ENCODE measurements at regions not wholly inside any gene's neighbourhood (a gene's known extent, or its start where the extent isn't known, plus 50 kb on each side); places are given as distances from the start of the nearest gene placed in this dataset.

DNA sequence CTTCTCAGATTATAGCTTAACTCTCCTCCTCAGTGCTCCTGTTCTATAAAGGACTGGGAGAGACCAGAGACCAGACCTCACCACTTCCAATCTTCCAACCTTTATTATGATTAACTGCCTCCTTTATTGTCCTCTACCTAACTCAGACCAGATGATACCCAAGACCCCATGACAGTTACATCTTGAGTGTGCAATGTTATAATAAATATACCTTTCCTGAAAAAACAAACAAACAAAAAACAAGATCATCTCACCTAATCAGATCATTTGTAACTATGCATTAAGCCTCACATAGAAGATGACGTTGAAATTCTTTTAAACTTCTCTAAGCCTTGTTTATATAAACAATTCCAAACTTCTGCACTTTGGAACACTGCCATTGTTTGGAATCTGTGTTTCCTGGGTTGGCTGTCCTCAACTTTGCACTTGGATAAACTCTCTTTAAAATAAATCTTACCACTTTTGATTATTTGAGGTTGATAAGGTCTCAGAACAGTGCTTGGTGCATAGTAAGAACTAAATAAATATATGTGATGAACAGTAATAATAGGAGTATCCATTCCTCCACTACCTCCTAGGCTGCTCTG lies 342.7 kb downstream of the TDRD15 start:
- no peak for DNase-seq
- TF ChIP-seq, protein P1, sequence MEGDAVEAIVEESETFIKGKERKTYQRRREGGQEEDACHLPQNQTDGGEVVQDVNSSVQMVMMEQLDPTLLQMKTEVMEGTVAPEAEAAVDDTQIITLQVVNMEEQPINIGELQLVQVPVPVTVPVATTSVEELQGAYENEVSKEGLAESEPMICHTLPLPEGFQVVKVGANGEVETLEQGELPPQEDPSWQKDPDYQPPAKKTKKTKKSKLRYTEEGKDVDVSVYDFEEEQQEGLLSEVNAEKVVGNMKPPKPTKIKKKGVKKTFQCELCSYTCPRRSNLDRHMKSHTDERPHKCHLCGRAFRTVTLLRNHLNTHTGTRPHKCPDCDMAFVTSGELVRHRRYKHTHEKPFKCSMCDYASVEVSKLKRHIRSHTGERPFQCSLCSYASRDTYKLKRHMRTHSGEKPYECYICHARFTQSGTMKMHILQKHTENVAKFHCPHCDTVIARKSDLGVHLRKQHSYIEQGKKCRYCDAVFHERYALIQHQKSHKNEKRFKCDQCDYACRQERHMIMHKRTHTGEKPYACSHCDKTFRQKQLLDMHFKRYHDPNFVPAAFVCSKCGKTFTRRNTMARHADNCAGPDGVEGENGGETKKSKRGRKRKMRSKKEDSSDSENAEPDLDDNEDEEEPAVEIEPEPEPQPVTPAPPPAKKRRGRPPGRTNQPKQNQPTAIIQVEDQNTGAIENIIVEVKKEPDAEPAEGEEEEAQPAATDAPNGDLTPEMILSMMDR (IDR thresholded peaks at IDR 0.05) = no peak
- no peak for TF ChIP-seq EP300 (IDR thresholded peaks at IDR 0.05)
- no peak for TF ChIP-seq POLR2A (IDR thresholded peaks at IDR 0.05)
- intact Hi-C loops (cut with DNase I) = no loop called here
- Histone ChIP-seq H3K27ac (no peak overlapping the region), H3K4me1 (ENCODE audit: insufficient read depth) (no peaks in the 10 kb centered on the region), H3K4me3 (no peak overlapping the region), H3K36me3 (no peaks in the 10 kb centered on the region), H3K9me3 (no peaks in the 10 kb centered on the region), H3K27me3 (no peaks in the 10 kb centered on the region)
- WGBS, 3 donors = 4 to 26% (median 18%) methylated on average over 1 of the region's 1 CpG

DNA sequence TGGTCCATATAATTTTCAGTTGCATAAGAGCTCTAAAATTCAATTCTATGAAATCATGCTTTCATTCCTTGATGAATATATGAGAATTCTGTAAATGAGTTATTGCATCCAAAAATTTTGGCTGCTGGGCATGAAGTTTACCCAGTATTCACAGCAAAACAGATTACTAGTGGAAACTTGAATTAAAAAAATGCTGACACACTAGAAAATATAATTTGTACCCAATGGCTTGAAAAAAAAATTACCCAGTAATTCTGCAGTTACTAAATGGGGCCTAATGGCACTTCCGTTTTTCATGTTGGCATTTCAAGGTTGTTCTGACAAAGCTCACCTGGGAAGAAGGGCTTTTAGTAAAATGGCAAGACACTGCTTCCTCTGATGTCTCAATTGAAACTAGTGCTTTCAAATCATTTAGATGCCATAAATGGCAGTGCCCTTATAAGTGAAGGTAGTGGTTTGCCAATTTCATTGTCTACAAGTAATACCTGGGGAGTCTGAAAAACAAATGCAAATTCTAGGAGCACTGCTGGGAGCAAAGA lies 343.6 kb downstream of the TDRD15 start:
- TF ChIP-seq EP300 (IDR thresholded peaks at IDR 0.05) (no peak), POLR2A (IDR thresholded peaks at IDR 0.05) (no peak)
- TF ChIP-seq, protein P1 (IDR thresholded peaks at IDR 0.05) = no peak
- H3K27ac ChIP-seq = no peak overlapping the region
- no peak for DNase-seq
- WGBS, 3 donors = 46 to 59% (median 51%) methylated on average over 1 of the region's 1 CpG
- H3K9me3 ChIP-seq = no peaks in the 10 kb centered on the region
- intact Hi-C loops (cut with DNase I) = no loop called here
- H3K36me3 ChIP-seq = no peaks in the 10 kb centered on the region
- no peak overlapping the region for H3K4me3 ChIP-seq
- no peaks in the 10 kb centered on the region for H3K27me3 ChIP-seq
- H3K4me1 ChIP-seq (ENCODE audit: insufficient read depth) = no peaks in the 10 kb centered on the region

DNA sequence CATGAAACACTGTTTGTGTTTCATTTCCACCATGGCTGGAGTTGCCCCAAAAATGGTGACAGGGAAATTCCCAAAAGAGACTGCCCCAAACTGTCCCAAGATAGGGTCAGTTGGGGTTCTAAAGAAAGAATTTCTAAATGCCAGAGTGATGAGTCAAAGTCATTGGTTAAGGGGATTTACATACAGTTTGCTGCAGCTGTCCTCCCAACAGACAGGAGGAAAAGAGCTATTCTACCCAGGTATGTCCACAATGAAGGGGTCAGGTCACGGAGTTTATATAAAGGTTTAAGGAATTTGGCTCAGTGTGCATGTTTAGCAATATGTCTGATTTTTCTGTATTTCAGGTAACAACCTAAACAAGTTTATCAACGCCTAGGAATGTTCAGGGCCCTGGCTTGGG lies 344.1 kb downstream of the TDRD15 start:
- H3K27ac ChIP-seq = no peak overlapping the region
- DNase-seq = no peak
- no peaks in the 10 kb centered on the region for H3K9me3 ChIP-seq
- no peak overlapping the region for H3K4me3 ChIP-seq
- WGBS, 3 donors = 74 to 80% (median 80%) methylated on average over 2 of the region's 2 CpGs
- H3K27me3 ChIP-seq = no peaks in the 10 kb centered on the region
- H3K36me3 ChIP-seq = no peaks in the 10 kb centered on the region
- no peaks in the 10 kb centered on the region for H3K4me1 ChIP-seq (ENCODE audit: insufficient read depth)
- intact Hi-C loops (cut with DNase I) = no loop called here
- TF ChIP-seq POLR2A (IDR thresholded peaks at IDR 0.05) = no peak
- TF ChIP-seq EP300 (IDR thresholded peaks at IDR 0.05) = no peak
- TF ChIP-seq, protein P1 (IDR thresholded peaks at IDR 0.05) = no peak

DNA sequence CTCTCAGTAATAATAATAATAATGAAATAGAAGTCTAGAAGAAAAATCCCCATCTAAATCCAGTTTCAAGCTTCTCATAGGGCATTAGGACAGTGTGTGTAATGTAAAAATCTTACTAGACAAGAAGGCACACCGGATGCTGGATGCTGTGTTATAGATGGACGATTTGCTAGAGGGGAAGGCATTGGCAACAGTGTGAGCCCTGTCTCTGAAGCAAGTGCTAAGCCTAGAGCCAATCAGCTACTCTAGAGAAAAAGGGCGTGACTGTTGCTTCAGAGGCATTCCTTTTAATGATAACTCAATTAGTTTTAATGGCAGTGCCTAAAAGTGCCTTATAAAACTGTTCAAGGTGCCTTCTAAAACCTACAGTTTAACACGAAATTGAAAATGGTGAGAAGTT lies 344.9 kb downstream of the TDRD15 start:
- Histone ChIP-seq H3K27ac (no peak overlapping the region), H3K4me3 (no peak overlapping the region), H3K9me3 (no peaks in the 10 kb centered on the region), H3K36me3 (no peaks in the 10 kb centered on the region), H3K4me1 (ENCODE audit: insufficient read depth) (no peaks in the 10 kb centered on the region), H3K27me3 (no peaks in the 10 kb centered on the region)
- intact Hi-C loops (cut with DNase I) = no loop called here
- no peak for DNase-seq
- WGBS, 3 donors = 72 to 84% (median 78%) methylated on average over 4 of the region's 4 CpGs
- TF ChIP-seq POLR2A (IDR thresholded peaks at IDR 0.05) (no peak), EP300 (IDR thresholded peaks at IDR 0.05) (no peak)
- TF ChIP-seq, protein P1 (IDR thresholded peaks at IDR 0.05) = no peak

All from ovary (tissue), 7 donors.